ENCODE measurements at regions not wholly inside any gene's neighbourhood (a gene's known extent, or its start where the extent isn't known, plus 50 kb on each side); places are given as distances from the start of the nearest gene placed in this dataset.

GRCh38 chr2:120632796-120633646 is 102.6 kb upstream of the GLI2 start:
- no peak overlapping the region for H3K4me2 ChIP-seq (ENCODE audit: low read depth, low read length, poor library complexity, severe bottlenecking)

GRCh38 chr2:120634533-120634932 is 101.1 kb upstream of the GLI2 start:
- Histone ChIP-seq H3K4me1 (ENCODE audit: low read length) (no peaks in the 10 kb centered on the region), H3K4me2 (ENCODE audit: low read depth, low read length, poor library complexity, severe bottlenecking) (no peak overlapping the region), H2AFZ (ENCODE audit: low read length) (no peak overlapping the region), H3K27ac (ENCODE audit: low read length) (no peak overlapping the region), H3K9me2 (replicated peaks; ENCODE audit: insufficient read depth, low read length) (no peaks in the 10 kb centered on the region), H4K20me1 (ENCODE audit: insufficient read depth, low read depth, low read length) (no peaks in the 10 kb centered on the region), H3K79me2 (ENCODE audit: low read length) (no peaks in the 10 kb centered on the region), H3K36me3 (ENCODE audit: insufficient read depth, low read length) (no peaks in the 10 kb centered on the region), H3K4me3 (ENCODE audit: low read length) (no peak overlapping the region), H3K9ac (ENCODE audit: low read length) (no peak overlapping the region), H3K27me3 (ENCODE audit: low read length) (no peaks in the 10 kb centered on the region), H3K9me3 (ENCODE audit: low read length) (no peaks in the 10 kb centered on the region)
- no peak for DNase-seq

More at GRCh38 chr2:120632796-120633646, 102.6 kb upstream of the GLI2 start:
- no peaks in the 10 kb centered on the region for H4K20me1 ChIP-seq (ENCODE audit: insufficient read depth, low read depth, low read length)
- H3K9ac ChIP-seq (ENCODE audit: low read length), result no peak overlapping the region
- H3K36me3 ChIP-seq (ENCODE audit: insufficient read depth, low read length), result no peaks in the 10 kb centered on the region
- no peaks in the 10 kb centered on the region for H3K9me3 ChIP-seq (ENCODE audit: low read length)
- no peak overlapping the region for H3K4me3 ChIP-seq (ENCODE audit: low read length)
- DNase-seq, result no peak
- H3K9me2 ChIP-seq (replicated peaks; ENCODE audit: insufficient read depth, low read length), result no peaks in the 10 kb centered on the region
- H3K27ac ChIP-seq (ENCODE audit: low read length), result no peak overlapping the region
- H3K79me2 ChIP-seq (ENCODE audit: low read length), result no peaks in the 10 kb centered on the region
- H3K27me3 ChIP-seq (ENCODE audit: low read length), result no peaks in the 10 kb centered on the region
- no peak overlapping the region for H2AFZ ChIP-seq (ENCODE audit: low read length)
- no peaks in the 10 kb centered on the region for H3K4me1 ChIP-seq (ENCODE audit: low read length)

GRCh38 chr2:120635146-120635545 is 100.5 kb upstream of the GLI2 start:
- no peak overlapping the region for H3K4me3 ChIP-seq (ENCODE audit: low read length)
- no peaks in the 10 kb centered on the region for H3K9me2 ChIP-seq (replicated peaks; ENCODE audit: insufficient read depth, low read length)
- no peak overlapping the region for H2AFZ ChIP-seq (ENCODE audit: low read length)
- no peaks in the 10 kb centered on the region for H3K27me3 ChIP-seq (ENCODE audit: low read length)
- no peaks in the 10 kb centered on the region for H3K4me1 ChIP-seq (ENCODE audit: low read length)
- no peaks in the 10 kb centered on the region for H3K36me3 ChIP-seq (ENCODE audit: insufficient read depth, low read length)
- no peak overlapping the region for H3K9ac ChIP-seq (ENCODE audit: low read length)
- no peaks in the 10 kb centered on the region for H3K9me3 ChIP-seq (ENCODE audit: low read length)
- no peak overlapping the region for H3K27ac ChIP-seq (ENCODE audit: low read length)
- no peaks in the 10 kb centered on the region for H4K20me1 ChIP-seq (ENCODE audit: insufficient read depth, low read depth, low read length)
- H3K4me2 ChIP-seq (ENCODE audit: low read depth, low read length, poor library complexity, severe bottlenecking), result no peak overlapping the region
- H3K79me2 ChIP-seq (ENCODE audit: low read length), result no peaks in the 10 kb centered on the region
- no peak for DNase-seq

GRCh38 chr2:120637847-120638246 is 97.8 kb upstream of the GLI2 start:
- Histone ChIP-seq H3K27ac (ENCODE audit: low read length) (no peak overlapping the region), H4K20me1 (ENCODE audit: insufficient read depth, low read depth, low read length) (no peaks in the 10 kb centered on the region), H3K9me2 (replicated peaks; ENCODE audit: insufficient read depth, low read length) (no peaks in the 10 kb centered on the region), H3K4me2 (ENCODE audit: low read depth, low read length, poor library complexity, severe bottlenecking) (no peak overlapping the region), H2AFZ (ENCODE audit: low read length) (no peak overlapping the region), H3K9ac (ENCODE audit: low read length) (no peak overlapping the region), H3K79me2 (ENCODE audit: low read length) (no peaks in the 10 kb centered on the region), H3K27me3 (ENCODE audit: low read length) (no peaks in the 10 kb centered on the region), H3K4me3 (ENCODE audit: low read length) (no peak overlapping the region), H3K9me3 (ENCODE audit: low read length) (no peaks in the 10 kb centered on the region), H3K4me1 (ENCODE audit: low read length) (no peaks in the 10 kb centered on the region), H3K36me3 (ENCODE audit: insufficient read depth, low read length) (no peaks in the 10 kb centered on the region)
- no peak for DNase-seq

GRCh38 chr2:120638450-120638849 is 97.2 kb upstream of the GLI2 start:
- H3K4me2 ChIP-seq (ENCODE audit: low read depth, low read length, poor library complexity, severe bottlenecking), result no peak overlapping the region
- no peak overlapping the region for H3K4me3 ChIP-seq (ENCODE audit: low read length)

GRCh38 chr2:120641366-120641771 is 94.3 kb upstream of the GLI2 start:
- H3K4me1 ChIP-seq (ENCODE audit: low read length), result no peaks in the 10 kb centered on the region
- H4K20me1 ChIP-seq (ENCODE audit: insufficient read depth, low read depth, low read length), result no peaks in the 10 kb centered on the region
- H3K9me2 ChIP-seq (replicated peaks; ENCODE audit: insufficient read depth, low read length), result no peaks in the 10 kb centered on the region
- H3K4me3 ChIP-seq (ENCODE audit: low read length), result no peak overlapping the region
- no peaks in the 10 kb centered on the region for H3K36me3 ChIP-seq (ENCODE audit: insufficient read depth, low read length)
- H3K27me3 ChIP-seq (ENCODE audit: low read length), result no peaks in the 10 kb centered on the region
- no peak overlapping the region for H2AFZ ChIP-seq (ENCODE audit: low read length)
- no peak overlapping the region for H3K9ac ChIP-seq (ENCODE audit: low read length)
- no peak overlapping the region for H3K27ac ChIP-seq (ENCODE audit: low read length)
- DNase-seq, result no peak
- H3K4me2 ChIP-seq (ENCODE audit: low read depth, low read length, poor library complexity, severe bottlenecking), result no peak overlapping the region
- no peaks in the 10 kb centered on the region for H3K9me3 ChIP-seq (ENCODE audit: low read length)
- no peaks in the 10 kb centered on the region for H3K79me2 ChIP-seq (ENCODE audit: low read length)

More at GRCh38 chr2:120638450-120638849, 97.2 kb upstream of the GLI2 start:
- Histone ChIP-seq H3K9ac (ENCODE audit: low read length) (no peak overlapping the region), H3K79me2 (ENCODE audit: low read length) (no peaks in the 10 kb centered on the region), H3K4me1 (ENCODE audit: low read length) (no peaks in the 10 kb centered on the region), H3K27me3 (ENCODE audit: low read length) (no peaks in the 10 kb centered on the region), H4K20me1 (ENCODE audit: insufficient read depth, low read depth, low read length) (no peaks in the 10 kb centered on the region), H2AFZ (ENCODE audit: low read length) (no peak overlapping the region), H3K9me2 (replicated peaks; ENCODE audit: insufficient read depth, low read length) (no peaks in the 10 kb centered on the region), H3K36me3 (ENCODE audit: insufficient read depth, low read length) (no peaks in the 10 kb centered on the region), H3K9me3 (ENCODE audit: low read length) (no peaks in the 10 kb centered on the region), H3K27ac (ENCODE audit: low read length) (no peak overlapping the region)
- no peak for DNase-seq

- no peaks in the 10 kb centered on the region for H3K27me3 ChIP-seq (ENCODE audit: low read length)
- no peak overlapping the region for H3K27ac ChIP-seq (ENCODE audit: low read length)
- no peak overlapping the region for H3K9ac ChIP-seq (ENCODE audit: low read length)
- H3K4me2 ChIP-seq (ENCODE audit: low read depth, low read length, poor library complexity, severe bottlenecking), result no peak overlapping the region
- DNase-seq, result no peak
- no peaks in the 10 kb centered on the region for H3K36me3 ChIP-seq (ENCODE audit: insufficient read depth, low read length)
- no peaks in the 10 kb centered on the region for H3K4me1 ChIP-seq (ENCODE audit: low read length)
- no peaks in the 10 kb centered on the region for H3K9me3 ChIP-seq (ENCODE audit: low read length)
- no peak overlapping the region for H2AFZ ChIP-seq (ENCODE audit: low read length)
- no peaks in the 10 kb centered on the region for H3K9me2 ChIP-seq (replicated peaks; ENCODE audit: insufficient read depth, low read length)
- H3K79me2 ChIP-seq (ENCODE audit: low read length), result no peaks in the 10 kb centered on the region
- no peak overlapping the region for H3K4me3 ChIP-seq (ENCODE audit: low read length)
- no peaks in the 10 kb centered on the region for H4K20me1 ChIP-seq (ENCODE audit: insufficient read depth, low read depth, low read length)
Measured at GRCh38 chr2:120642646-120643045, 93.0 kb upstream of the GLI2 start.

- no peaks in the 10 kb centered on the region for H3K9me3 ChIP-seq (ENCODE audit: low read length)
- H3K9ac ChIP-seq (ENCODE audit: low read length), result no peak overlapping the region
- no peak overlapping the region for H3K27ac ChIP-seq (ENCODE audit: low read length)
- H3K27me3 ChIP-seq (ENCODE audit: low read length), result no peaks in the 10 kb centered on the region
- H3K4me1 ChIP-seq (ENCODE audit: low read length), result no peaks in the 10 kb centered on the region
- H3K4me2 ChIP-seq (ENCODE audit: low read depth, low read length, poor library complexity, severe bottlenecking), result no peak overlapping the region
- no peaks in the 10 kb centered on the region for H3K9me2 ChIP-seq (replicated peaks; ENCODE audit: insufficient read depth, low read length)
- H3K36me3 ChIP-seq (ENCODE audit: insufficient read depth, low read length), result no peaks in the 10 kb centered on the region
- H4K20me1 ChIP-seq (ENCODE audit: insufficient read depth, low read depth, low read length), result no peaks in the 10 kb centered on the region
- H2AFZ ChIP-seq (ENCODE audit: low read length), result no peak overlapping the region
- no peaks in the 10 kb centered on the region for H3K79me2 ChIP-seq (ENCODE audit: low read length)
- no peak overlapping the region for H3K4me3 ChIP-seq (ENCODE audit: low read length)
- DNase-seq, result no peak
Measured at GRCh38 chr2:120646994-120647393, 88.7 kb upstream of the GLI2 start.

Data from Karpas-422 (cell line).